Loucy (cell line): ENCODE measurements at regions not wholly inside any gene's neighbourhood (a gene's known extent, or its start where the extent isn't known, plus 50 kb on each side); places are given as distances from the start of the nearest gene placed in this dataset.

Experiments
- H2AFZ ChIP-seq: fragments of 200-600 bp; sonication (generic); 2 replicates; pipeline ENCODE4 v1.6.0; 2016; ENCODE audit warnings: antibody characterized with exemption, mild to moderate bottlenecking, low read length, moderate library complexity
- H3F3A ChIP-seq: fragments of 200-600 bp; 2 replicates; pipeline ENCODE4 v1.6.0; 2016; ENCODE audit warnings: antibody characterized with exemption, low read depth, mild to moderate bottlenecking
- H3K27me3 ChIP-seq: fragments of 200-600 bp; sonication (generic); 2 replicates; pipeline ENCODE4 v1.6.1; 2014; ENCODE audit warnings: low read length, mild to moderate bottlenecking; ENCODE audit not compliant: insufficient read depth, poor library complexity, severe bottlenecking
- H3K36me3 ChIP-seq: fragments of 200-600 bp; sonication (generic); 2 replicates; pipeline ENCODE4 v1.6.1; 2016; ENCODE audit warnings: low read length; ENCODE audit not compliant: insufficient read depth
- H3K4me1 ChIP-seq: fragments of 200-600 bp; sonication (generic); 2 replicates; pipeline ENCODE4 v1.5.1; 2014; ENCODE audit warnings: low read length, mild to moderate bottlenecking; ENCODE audit not compliant: insufficient read depth, poor library complexity, severe bottlenecking
- H3K4me2 ChIP-seq: fragments of 200-600 bp; sonication (generic); 2 replicates; pipeline ENCODE4 v1.6.0; 2014; ENCODE audit warnings: antibody characterized with exemption, low read length, low read depth, mild to moderate bottlenecking; ENCODE audit not compliant: poor library complexity, severe bottlenecking
- H3K4me3 ChIP-seq: fragments of 200-600 bp; sonication (generic); 2 replicates; pipeline ENCODE4 v1.5.1; 2014; ENCODE audit warnings: low read length, mild to moderate bottlenecking, mixed read lengths; ENCODE audit not compliant: poor library complexity, severe bottlenecking
- H3K79me2 ChIP-seq: fragments of 200-600 bp; sonication (generic); 2 replicates; pipeline ENCODE4 v1.6.1; 2014; ENCODE audit warnings: low read length; ENCODE audit not compliant: insufficient read depth
- H3K9ac ChIP-seq: fragments of 200-600 bp; sonication (generic); 2 replicates; pipeline ENCODE4 v1.6.0; 2014; ENCODE audit warnings: mild to moderate bottlenecking, low read depth, low read length, moderate library complexity; ENCODE audit not compliant: poor library complexity, severe bottlenecking
- H3K9me2 ChIP-seq: fragments of 200-600 bp; sonication (generic); replicated peaks from 2 replicates; pipeline ENCODE4 v1.6.1; 2016; ENCODE audit warnings: low read depth, low read length, mixed read lengths
- H3K9me3 ChIP-seq: fragments of 200-600 bp; sonication (generic); 2 replicates; pipeline ENCODE4 v1.6.1; 2014; ENCODE audit warnings: mild to moderate bottlenecking, antibody characterized with exemption, low read length, low read depth; ENCODE audit not compliant: insufficient read depth
- H4K20me1 ChIP-seq: fragments of 200-600 bp; sonication (generic); 2 replicates; pipeline ENCODE4 v1.6.0; 2014; ENCODE audit warnings: antibody characterized with exemption, low read length, mild to moderate bottlenecking; ENCODE audit not compliant: insufficient read depth, poor library complexity, severe bottlenecking
- EZH2phosphoT487 ChIP-seq: fragments of 200-600 bp; IDR thresholded peaks from 2 replicates; pipeline ENCODE4 v1.6.1; 2018; ENCODE audit warnings: antibody characterized with exemption, mild to moderate bottlenecking, moderate library complexity, borderline replicate concordance
- TF ChIP-seq, protein P1 (sequence below): fragments of 200-600 bp; sonication (generic); conservative IDR thresholded peaks from 2 replicates; pipeline ENCODE4 v1.5.1; 2014; ENCODE audit warnings: mild to moderate bottlenecking, antibody characterized with exemption, low read length

- Histone ChIP-seq H2AFZ (no peak overlapping the region), H3K36me3 (no peaks in the 10 kb centered on the region), H3K9ac (no peak overlapping the region), H3K27me3 (no peaks in the 10 kb centered on the region), H3K79me2 (no peaks in the 10 kb centered on the region), H3K4me2 (no peak overlapping the region), H3K4me1 (peaks cover 6% of the 10 kb centered on the region), H3F3A (no peaks in the 10 kb centered on the region), H3K4me3 (no peak overlapping the region), H4K20me1 (no peaks in the 10 kb centered on the region), H3K9me3 (no peaks in the 10 kb centered on the region), H3K9me2 (no peaks in the 10 kb centered on the region)
- TF ChIP-seq, protein P1, sequence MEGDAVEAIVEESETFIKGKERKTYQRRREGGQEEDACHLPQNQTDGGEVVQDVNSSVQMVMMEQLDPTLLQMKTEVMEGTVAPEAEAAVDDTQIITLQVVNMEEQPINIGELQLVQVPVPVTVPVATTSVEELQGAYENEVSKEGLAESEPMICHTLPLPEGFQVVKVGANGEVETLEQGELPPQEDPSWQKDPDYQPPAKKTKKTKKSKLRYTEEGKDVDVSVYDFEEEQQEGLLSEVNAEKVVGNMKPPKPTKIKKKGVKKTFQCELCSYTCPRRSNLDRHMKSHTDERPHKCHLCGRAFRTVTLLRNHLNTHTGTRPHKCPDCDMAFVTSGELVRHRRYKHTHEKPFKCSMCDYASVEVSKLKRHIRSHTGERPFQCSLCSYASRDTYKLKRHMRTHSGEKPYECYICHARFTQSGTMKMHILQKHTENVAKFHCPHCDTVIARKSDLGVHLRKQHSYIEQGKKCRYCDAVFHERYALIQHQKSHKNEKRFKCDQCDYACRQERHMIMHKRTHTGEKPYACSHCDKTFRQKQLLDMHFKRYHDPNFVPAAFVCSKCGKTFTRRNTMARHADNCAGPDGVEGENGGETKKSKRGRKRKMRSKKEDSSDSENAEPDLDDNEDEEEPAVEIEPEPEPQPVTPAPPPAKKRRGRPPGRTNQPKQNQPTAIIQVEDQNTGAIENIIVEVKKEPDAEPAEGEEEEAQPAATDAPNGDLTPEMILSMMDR: no peak
- no peak for TF ChIP-seq EZH2phosphoT487
Measured at GRCh38 chr4:79048878-79049277, 109.6 kb upstream of the PAQR3 start.

DNA sequence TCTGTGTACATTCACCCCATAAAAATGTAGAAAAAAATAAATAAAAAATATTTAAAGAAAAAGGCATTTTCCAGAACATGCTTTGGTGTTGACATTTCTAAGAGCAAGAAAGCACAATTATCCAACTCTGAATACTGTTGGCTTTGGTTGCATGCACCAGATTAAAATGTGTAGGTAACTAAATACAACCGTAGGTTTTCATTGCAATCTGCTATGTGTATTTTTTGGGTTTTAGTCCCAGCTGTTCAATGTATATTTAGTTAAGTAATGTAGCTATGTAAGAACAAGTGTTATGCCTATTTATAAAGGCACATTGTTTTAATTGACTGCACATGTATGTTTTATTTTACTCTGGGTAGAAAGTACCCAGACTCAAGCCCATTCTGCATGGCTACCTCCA, 108.1 kb upstream of the PAQR3 start:
- Histone ChIP-seq H4K20me1 (no peaks in the 10 kb centered on the region), H3K36me3 (no peaks in the 10 kb centered on the region), H3K9ac (no peak overlapping the region), H3K4me3 (no peak overlapping the region), H3K79me2 (no peaks in the 10 kb centered on the region), H2AFZ (no peak overlapping the region), H3K27me3 (no peaks in the 10 kb centered on the region), H3K4me1 (peaks cover 6% of the 10 kb centered on the region), H3K4me2 (no peak overlapping the region), H3F3A (no peaks in the 10 kb centered on the region), H3K9me2 (no peaks in the 10 kb centered on the region), H3K9me3 (no peaks in the 10 kb centered on the region)
- TF ChIP-seq, protein P1: no peak
- no peak for TF ChIP-seq EZH2phosphoT487

- Histone ChIP-seq H3K79me2 (no peaks in the 10 kb centered on the region), H2AFZ (no peak overlapping the region), H3K27me3 (no peaks in the 10 kb centered on the region), H3K9me3 (no peaks in the 10 kb centered on the region), H3K4me3 (no peak overlapping the region), H3K4me1 (peaks cover 6% of the 10 kb centered on the region), H4K20me1 (no peaks in the 10 kb centered on the region), H3K36me3 (no peaks in the 10 kb centered on the region), H3K9ac (no peak overlapping the region), H3F3A (no peaks in the 10 kb centered on the region), H3K9me2 (no peaks in the 10 kb centered on the region), H3K4me2 (no peak overlapping the region)
- TF ChIP-seq EZH2phosphoT487: no peak
Measured at GRCh38 chr4:79046016-79046592, 106.9 kb upstream of the PAQR3 start.

DNA sequence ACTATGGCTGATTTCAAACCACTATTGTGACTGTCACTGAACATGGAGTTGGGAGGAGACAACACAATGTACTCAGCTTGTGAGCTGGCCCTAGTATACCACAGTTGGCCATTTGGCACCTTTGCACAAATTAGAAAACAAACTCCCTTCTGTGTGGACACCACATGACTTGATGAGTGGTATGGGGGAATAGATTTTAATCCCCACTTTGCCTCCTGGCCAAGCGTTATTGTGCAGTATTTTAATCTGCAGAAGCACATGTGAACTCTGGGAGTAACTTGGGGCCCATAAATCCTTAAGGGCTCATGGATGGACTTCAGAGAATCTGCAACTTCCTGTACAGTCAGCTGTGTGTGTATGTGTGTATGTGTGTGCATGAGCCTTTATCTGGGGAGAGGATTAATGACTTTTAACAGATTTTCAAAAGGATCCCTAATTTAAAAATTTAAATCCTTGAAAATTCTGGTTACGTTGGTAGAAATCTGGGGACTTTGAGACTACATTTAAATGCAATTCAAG, 105.0 kb upstream of the PAQR3 start:
- H3K27me3 ChIP-seq: no peaks in the 10 kb centered on the region
- no peaks in the 10 kb centered on the region for H3K79me2 ChIP-seq
- H3K9me2 ChIP-seq: no peaks in the 10 kb centered on the region
- TF ChIP-seq, protein P1: no peak
- TF ChIP-seq EZH2phosphoT487: no peak
- no peak overlapping the region for H2AFZ ChIP-seq
- H3K4me2 ChIP-seq: no peak overlapping the region
- H3K9ac ChIP-seq: no peak overlapping the region
- no peaks in the 10 kb centered on the region for H3K36me3 ChIP-seq
- no peaks in the 10 kb centered on the region for H3K9me3 ChIP-seq
- no peak overlapping the region for H3K4me3 ChIP-seq
- H3F3A ChIP-seq: no peaks in the 10 kb centered on the region
- H3K4me1 ChIP-seq: peaks cover 6% of the 10 kb centered on the region
- no peaks in the 10 kb centered on the region for H4K20me1 ChIP-seq
